Activated naive CD8-positive, alpha-beta T cell treated with anti-CD3 and anti-CD28 coated beads, Interleukin-2, amount 10 ng/mL, durations not matched to agents 7 days and 5 days (primary cell): ENCODE measurements at regions not wholly inside any gene's neighbourhood (a gene's known extent, or its start where the extent isn't known, plus 50 kb on each side); places are given as distances from the start of the nearest gene placed in this dataset.
"Not testable (repeated sequence)": the region's sequence is repeated elsewhere in the genome, so short reads cannot be mapped to it uniquely, and the experiment has no call there.

Experiments
- ATAC-seq: fragments of 150-1000 bp; cut with Tn5 transposase; one replicate; pipeline ENCODE4 v1.10.0; 2021; ENCODE audit warnings: low read depth, moderate library complexity
- POLR2A ChIA-PET: fragments of 350-600 bp; sonication (Branson Sonifier 250); formaldehyde crosslinking; loops from one replicate; lab custom pipeline; 2021; ENCODE audit warnings: antibody characterized with exemption; lab: Charles Lee
- DNase-seq: peaks from one replicate; pipeline ENCODE4 v3.0.0; 2021
- H3K27ac Mint-ChIP-seq: one replicate; pipeline ENCODE4 v1.8.0; 2022; ENCODE audit warnings: mild to moderate bottlenecking, mixed read lengths
- H3K27me3 Mint-ChIP-seq: one replicate; pipeline ENCODE4 v1.8.0; 2022; ENCODE audit warnings: mild to moderate bottlenecking, moderate library complexity, mixed read lengths
- H3K36me3 Mint-ChIP-seq: one replicate; pipeline ENCODE4 v1.8.0; 2021; ENCODE audit warnings: mild to moderate bottlenecking, mixed read lengths
- H3K4me1 Mint-ChIP-seq: one replicate; pipeline ENCODE4 v1.8.0; 2021; ENCODE audit warnings: mixed read lengths
- H3K4me3 Mint-ChIP-seq: one replicate; pipeline ENCODE4 v1.8.0; 2022; ENCODE audit warnings: mild to moderate bottlenecking, moderate library complexity, mixed read lengths
- H3K9me3 Mint-ChIP-seq: one replicate; pipeline ENCODE4 v1.8.0; 2021; ENCODE audit warnings: mixed read lengths

DNA sequence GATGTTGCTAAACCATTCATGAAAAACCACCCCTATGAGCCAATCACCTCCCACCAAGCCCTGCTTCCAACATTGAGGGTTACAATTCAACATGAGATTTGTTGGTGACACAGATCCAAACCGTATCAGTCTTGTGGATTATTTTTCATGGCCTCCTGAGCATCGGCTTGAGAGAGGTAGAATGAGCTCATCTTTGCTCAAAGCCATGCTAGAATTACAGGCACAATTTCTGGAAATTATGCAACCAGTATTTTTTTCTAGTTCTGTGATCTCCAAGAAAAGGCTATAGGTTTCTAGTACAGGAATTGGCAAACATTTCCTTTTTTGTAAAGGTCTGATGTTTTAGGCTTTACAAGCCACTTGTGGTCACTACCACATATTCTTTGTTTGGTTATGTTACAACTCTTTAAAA lies 219.4 kb downstream of the DUSP10 start:
- no peak for DNase-seq
- no peak overlapping the region for H3K4me3 Mint-ChIP-seq

DNA sequence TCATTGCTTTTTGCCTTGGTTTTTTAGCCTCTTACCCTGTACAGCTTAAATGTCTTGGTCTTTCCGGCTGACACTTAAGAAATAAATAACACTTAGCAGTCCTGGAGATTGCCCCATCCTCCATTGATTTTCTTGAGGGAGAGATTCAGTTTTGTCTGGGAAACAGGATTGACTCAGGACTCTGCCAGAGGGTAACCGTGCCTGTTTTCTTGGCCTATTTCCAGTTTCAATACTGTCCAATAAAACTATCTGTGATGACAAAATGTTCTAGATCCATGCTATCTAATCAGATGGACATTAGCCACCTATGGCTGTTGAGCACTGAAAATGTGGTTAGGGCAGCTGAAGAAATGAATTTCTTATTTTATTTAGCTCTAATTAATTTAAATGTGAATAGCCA lies 216.1 kb downstream of the DUSP10 start:
- Mint-ChIP-seq H3K4me1 (peaks cover 7% of the 10 kb centered on the region), H3K27ac (no peak overlapping the region), H3K9me3 (no peaks in the 10 kb centered on the region), H3K4me3 (no peak overlapping the region), H3K27me3 (peaks cover 6% of the 10 kb centered on the region), H3K36me3 (no peaks in the 10 kb centered on the region)
- ATAC-seq (no peak), DNase-seq (no peak)
- POLR2A ChIA-PET = no interaction called here

More for the DNA sequence above, 219.4 kb downstream of the DUSP10 start:
- no peak for ATAC-seq
- POLR2A ChIA-PET = no interaction called here
- H3K27me3 Mint-ChIP-seq = peaks cover 3% of the 10 kb centered on the region
- H3K27ac Mint-ChIP-seq = no peak overlapping the region
- H3K36me3 Mint-ChIP-seq = no peaks in the 10 kb centered on the region
- H3K9me3 Mint-ChIP-seq = peaks cover 1% of the 10 kb centered on the region
- H3K4me1 Mint-ChIP-seq = peaks cover 7% of the 10 kb centered on the region

DNA sequence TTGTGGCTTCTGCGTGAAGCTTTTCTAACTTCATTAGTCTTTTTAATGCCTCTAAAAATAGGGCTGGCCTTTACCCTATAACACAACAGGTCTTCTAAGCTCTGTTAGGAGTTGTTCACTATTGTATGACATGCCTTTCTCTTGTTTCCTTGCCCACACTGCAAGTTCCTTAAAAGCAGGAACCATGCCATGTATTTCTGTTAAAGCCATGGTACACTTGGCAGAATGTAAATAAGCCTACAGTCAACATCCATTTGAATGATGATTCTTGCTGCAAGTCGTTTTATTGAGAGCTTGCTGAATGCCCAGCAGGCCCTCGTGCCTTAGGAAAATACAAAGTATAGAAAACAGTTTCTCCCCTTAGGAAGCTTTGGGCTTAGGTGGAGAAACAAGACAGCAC lies 214.6 kb downstream of the DUSP10 start:
- H3K9me3 Mint-ChIP-seq = no peaks in the 10 kb centered on the region
- no peaks in the 10 kb centered on the region for H3K36me3 Mint-ChIP-seq
- POLR2A ChIA-PET = no interaction called here
- no peak overlapping the region for H3K27ac Mint-ChIP-seq
- DNase-seq (no peak), ATAC-seq (no peak)
- no peaks in the 10 kb centered on the region for H3K4me1 Mint-ChIP-seq
- H3K4me3 Mint-ChIP-seq = no peak overlapping the region
- peaks cover 16% of the 10 kb centered on the region for H3K27me3 Mint-ChIP-seq

DNA sequence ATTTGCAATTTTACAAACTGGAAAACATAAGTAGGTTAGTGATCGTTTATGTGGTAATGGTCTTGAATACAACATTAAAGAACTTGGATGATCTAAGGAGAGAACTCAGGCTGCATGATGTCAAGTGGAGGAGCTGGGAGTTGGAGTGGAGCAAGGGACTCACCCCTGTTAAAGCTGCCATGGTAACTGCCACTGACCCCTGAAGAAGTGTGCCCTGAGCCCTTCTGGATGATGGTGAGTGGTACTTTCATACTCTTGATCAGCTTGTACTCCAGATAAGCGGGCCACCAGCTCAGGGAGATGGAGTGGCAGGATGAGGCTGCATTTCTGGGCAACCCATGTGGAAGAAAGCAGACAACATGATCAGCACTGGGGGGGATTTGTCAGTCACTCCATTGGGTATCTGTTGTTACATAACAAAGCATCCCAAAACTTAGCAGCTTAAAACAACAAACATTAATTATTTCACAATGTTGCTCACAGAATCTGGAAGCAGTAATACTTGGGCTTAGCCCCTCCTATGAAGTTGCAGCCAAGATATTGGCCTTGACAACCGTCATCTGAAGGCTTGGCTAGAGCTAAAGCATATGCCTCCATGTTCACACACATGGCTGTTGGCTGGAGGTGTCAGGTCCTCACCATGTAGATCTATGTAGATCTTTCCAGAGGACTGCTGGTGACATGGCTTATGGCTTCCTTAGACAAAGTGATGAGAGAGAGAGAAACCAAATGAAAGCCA lies 213.8 kb downstream of the DUSP10 start:
- no peaks in the 10 kb centered on the region for H3K36me3 Mint-ChIP-seq
- peaks cover 16% of the 10 kb centered on the region for H3K27me3 Mint-ChIP-seq
- POLR2A ChIA-PET = no interaction called here
- H3K4me1 Mint-ChIP-seq = no peaks in the 10 kb centered on the region
- no peak for ATAC-seq
- H3K9me3 Mint-ChIP-seq = no peaks in the 10 kb centered on the region
- no peak for DNase-seq
- H3K4me3 Mint-ChIP-seq = no peak overlapping the region
- no peak overlapping the region for H3K27ac Mint-ChIP-seq

DNA sequence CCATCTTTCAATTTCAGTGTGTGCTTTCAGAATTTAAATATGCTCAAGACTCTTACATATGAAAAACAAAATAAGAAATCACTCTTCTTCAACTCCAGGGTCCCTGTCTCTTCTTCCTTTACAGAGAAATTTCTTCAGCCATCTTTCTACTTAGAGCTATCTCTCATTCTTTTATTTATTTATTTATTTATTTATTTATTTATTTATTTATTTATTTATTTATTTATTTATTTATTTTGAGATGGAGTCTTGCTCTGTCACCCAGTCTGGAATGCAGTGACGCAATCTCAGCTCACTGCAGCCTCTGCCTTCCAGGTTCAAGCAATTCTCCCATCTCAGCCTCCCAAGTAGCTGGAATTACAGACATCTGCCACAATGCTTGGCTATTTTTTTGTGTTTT lies 211.7 kb downstream of the DUSP10 start:
- H3K9me3 Mint-ChIP-seq, H3K36me3 Mint-ChIP-seq, POLR2A ChIA-PET, ATAC-seq, H3K4me3 Mint-ChIP-seq, DNase-seq, H3K4me1 Mint-ChIP-seq, H3K27ac Mint-ChIP-seq: not testable (repeated sequence)
- H3K27me3 Mint-ChIP-seq = peaks cover 18% of the 10 kb centered on the region

DNA sequence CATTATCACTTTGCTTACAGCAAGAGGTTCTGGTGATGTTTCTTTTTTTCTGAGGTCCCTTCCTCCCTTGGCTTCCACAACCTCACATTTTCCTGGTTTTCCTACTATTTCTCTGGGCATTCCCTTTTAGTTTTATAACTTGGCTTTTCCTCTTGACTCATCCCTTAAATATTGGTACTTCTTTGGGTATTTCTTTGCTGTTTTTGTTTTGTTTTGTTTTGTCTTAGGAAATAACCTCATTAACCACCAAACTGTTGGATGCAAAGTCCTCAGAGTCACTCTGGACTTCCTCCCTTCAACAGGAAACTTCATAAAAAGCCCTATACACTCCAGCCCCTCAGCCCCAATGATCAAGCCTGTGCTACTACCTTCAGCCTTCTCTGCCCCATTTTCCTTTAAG lies 211.1 kb downstream of the DUSP10 start:
- H3K4me3 Mint-ChIP-seq = no peak overlapping the region
- H3K9me3 Mint-ChIP-seq = no peaks in the 10 kb centered on the region
- no peak for ATAC-seq
- peaks cover 22% of the 10 kb centered on the region for H3K27me3 Mint-ChIP-seq
- POLR2A ChIA-PET = no interaction called here
- no peak overlapping the region for H3K27ac Mint-ChIP-seq
- no peaks in the 10 kb centered on the region for H3K4me1 Mint-ChIP-seq
- H3K36me3 Mint-ChIP-seq = no peaks in the 10 kb centered on the region
- no peak for DNase-seq

DNA sequence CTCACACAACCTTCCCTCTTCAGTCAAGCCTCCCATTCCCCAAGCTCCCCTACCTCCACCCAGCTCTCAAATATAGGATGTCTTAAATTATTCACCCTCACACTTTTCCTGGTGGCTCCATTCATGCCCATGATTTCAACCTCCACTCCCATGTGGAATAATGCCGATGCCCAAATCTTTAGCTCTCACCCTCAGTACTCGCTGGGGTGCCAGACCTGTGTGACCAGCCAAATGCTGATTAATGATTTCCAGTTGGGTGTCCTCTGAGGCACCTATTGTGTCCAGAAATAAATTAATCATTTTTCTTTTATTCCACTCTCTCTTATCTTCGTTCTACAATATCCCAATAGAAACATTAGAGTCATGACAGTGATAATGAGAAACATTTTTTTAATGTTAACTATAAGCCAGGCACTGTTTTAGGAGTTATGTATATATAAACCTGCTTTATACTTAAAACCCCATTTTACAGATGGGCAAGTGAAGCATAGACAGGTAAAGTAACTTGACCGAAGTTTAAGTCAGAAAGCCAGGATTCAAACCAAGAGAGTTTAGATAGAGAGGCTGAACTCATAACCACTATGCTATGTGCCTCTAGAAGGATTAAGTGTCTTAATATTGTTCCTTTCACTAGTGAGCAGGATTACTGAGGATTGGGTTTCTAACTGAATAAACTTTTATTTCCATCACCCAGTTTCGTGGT lies 209.7 kb downstream of the DUSP10 start:
- no peaks in the 10 kb centered on the region for H3K9me3 Mint-ChIP-seq
- POLR2A ChIA-PET = no interaction called here
- H3K36me3 Mint-ChIP-seq = no peaks in the 10 kb centered on the region
- H3K4me1 Mint-ChIP-seq = no peaks in the 10 kb centered on the region
- no peak for ATAC-seq
- no peak overlapping the region for H3K27ac Mint-ChIP-seq
- peaks cover 31% of the 10 kb centered on the region for H3K27me3 Mint-ChIP-seq
- H3K4me3 Mint-ChIP-seq = no peak overlapping the region
- DNase-seq = no peak

DNA sequence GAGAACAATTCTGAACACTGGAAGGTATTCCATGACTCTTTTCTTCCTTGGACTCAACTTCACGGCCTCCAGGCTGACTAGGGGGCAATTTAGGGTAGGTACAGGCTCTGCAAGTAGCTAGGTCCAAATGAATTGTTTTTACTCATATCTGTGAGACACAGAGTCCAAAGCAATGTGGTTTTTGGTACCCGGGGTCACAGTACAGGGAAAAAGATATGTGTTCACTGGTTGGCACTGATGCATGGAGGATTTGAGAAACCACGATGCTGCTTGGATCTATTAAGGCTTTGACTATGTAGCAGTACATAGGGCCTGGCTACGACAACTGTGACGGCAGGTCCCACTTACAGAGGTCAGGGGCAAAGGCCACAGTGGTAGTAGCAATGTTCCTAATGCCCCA lies 200.6 kb downstream of the DUSP10 start:
- Mint-ChIP-seq H3K9me3 (no peaks in the 10 kb centered on the region), H3K36me3 (no peaks in the 10 kb centered on the region), H3K4me3 (no peak overlapping the region), H3K27ac (no peak overlapping the region), H3K4me1 (no peaks in the 10 kb centered on the region), H3K27me3 (peaks cover 51% of the 10 kb centered on the region)
- POLR2A ChIA-PET = interaction anchor here (0.7 kb wide), 1 partner anchor 226 kb away, joined by 3 read pairs; no protein-coding TSS in a partner anchor
- ATAC-seq (no peak), DNase-seq (no peak)

DNA sequence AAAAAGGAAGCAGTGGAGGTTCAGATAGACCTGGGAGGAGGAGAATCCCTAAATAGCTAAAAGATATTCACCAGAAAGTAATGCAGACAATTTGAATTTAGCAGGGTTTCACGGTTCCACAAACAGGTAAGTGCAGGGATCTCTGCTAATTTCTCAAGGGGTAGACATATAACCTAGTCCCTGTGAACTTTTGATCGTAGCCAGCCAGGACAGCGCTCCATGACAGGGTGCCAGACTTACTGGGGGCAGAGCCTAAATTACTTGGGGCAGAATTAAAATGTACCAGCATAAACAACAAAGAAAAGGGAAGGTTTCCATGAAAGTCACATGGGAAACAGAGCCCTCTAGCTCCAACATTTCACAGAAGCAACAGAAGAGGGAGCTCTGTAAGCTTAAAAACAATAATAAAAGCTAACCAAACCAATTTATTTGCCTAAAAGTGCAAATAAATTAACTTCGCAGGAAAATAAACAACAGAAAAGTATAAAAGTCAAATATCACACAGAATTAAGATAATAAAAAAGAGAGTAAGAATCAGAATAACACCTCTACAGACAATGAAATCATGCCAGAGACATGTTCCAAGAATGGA lies 198.3 kb downstream of the DUSP10 start:
- Mint-ChIP-seq H3K36me3 (no peaks in the 10 kb centered on the region), H3K9me3 (no peaks in the 10 kb centered on the region), H3K27ac (no peak overlapping the region), H3K27me3 (peaks cover 30% of the 10 kb centered on the region), H3K4me3 (no peak overlapping the region), H3K4me1 (no peaks in the 10 kb centered on the region)
- POLR2A ChIA-PET = interaction anchor here (1.5 kb wide), 1 partner anchor 198 kb away, joined by 5 read pairs; the partner anchor contains the start of gene DUSP10
- ATAC-seq = no peak
- DNase-seq = no peak

DNA sequence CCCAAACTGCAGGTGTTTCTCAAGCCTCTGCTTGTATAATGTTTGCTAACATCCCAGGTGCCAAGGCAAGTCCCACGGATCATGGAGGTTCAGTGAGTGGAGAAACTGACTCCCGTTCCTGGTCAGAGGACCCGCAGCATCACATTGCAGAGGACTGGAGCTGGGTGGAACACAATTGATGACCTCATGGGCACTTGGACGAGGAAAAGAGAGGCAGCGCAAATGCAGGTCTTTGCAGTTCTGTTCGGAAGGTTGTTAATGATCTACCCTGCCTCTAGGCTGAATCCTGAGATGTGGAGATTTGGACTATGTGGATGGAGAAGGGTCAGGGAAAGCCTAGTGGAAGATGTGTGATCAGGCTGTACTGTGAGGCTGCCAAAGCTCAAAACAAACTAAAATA lies 192.9 kb downstream of the DUSP10 start:
- DNase-seq = no peak
- Mint-ChIP-seq H3K36me3 (no peaks in the 10 kb centered on the region), H3K4me3 (no peak overlapping the region), H3K9me3 (no peaks in the 10 kb centered on the region), H3K27me3 (peaks cover 5% of the 10 kb centered on the region), H3K4me1 (no peaks in the 10 kb centered on the region), H3K27ac (no peak overlapping the region)
- POLR2A ChIA-PET = no interaction called here
- no peak for ATAC-seq

DNA sequence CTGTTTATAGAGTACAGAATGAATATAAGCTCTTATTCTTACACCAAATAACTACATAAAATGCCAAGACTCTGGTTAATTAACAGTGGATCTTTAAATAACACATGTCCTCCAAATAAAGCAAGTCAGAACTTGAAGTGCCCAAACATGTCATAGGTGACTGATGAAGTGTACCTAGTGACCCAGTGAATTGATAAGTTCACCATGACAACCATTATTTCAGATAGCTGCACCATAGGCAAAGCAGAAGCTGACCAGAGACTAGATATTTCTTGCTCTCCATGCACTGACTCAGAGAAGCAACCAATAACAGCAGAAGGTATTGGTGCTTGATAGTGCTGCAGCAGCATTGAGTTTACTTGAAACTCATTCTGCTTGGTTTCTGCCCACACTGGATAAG lies 192.1 kb downstream of the DUSP10 start:
- no peak for DNase-seq
- POLR2A ChIA-PET = no interaction called here
- no peaks in the 10 kb centered on the region for H3K4me1 Mint-ChIP-seq
- no peaks in the 10 kb centered on the region for H3K36me3 Mint-ChIP-seq
- no peak overlapping the region for H3K4me3 Mint-ChIP-seq
- H3K9me3 Mint-ChIP-seq = no peaks in the 10 kb centered on the region
- peaks cover 8% of the 10 kb centered on the region for H3K27me3 Mint-ChIP-seq
- ATAC-seq = no peak
- no peak overlapping the region for H3K27ac Mint-ChIP-seq

DNA sequence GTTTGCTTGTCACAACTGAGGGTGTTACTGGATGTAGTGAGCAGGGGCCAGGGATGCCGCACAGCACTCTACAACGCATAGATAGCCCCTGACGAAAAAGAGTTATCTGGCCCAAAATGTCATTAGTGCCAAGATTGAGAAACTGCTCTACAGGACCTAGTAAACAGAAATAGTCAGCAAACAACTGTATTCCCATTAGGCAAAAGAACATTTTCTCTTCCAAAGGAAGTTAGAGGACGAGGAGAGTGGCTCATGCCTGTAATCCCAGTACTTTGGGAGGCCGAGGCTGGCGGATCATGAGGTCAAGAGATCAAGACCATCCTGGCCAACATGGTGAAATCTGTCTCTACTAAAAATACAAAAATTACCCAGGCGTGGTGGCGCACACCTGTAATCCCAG lies 189.1 kb downstream of the DUSP10 start:
- H3K4me3 Mint-ChIP-seq, ATAC-seq, H3K27me3 Mint-ChIP-seq, H3K4me1 Mint-ChIP-seq, H3K27ac Mint-ChIP-seq, H3K36me3 Mint-ChIP-seq, DNase-seq, H3K9me3 Mint-ChIP-seq, POLR2A ChIA-PET: not testable (repeated sequence)

DNA sequence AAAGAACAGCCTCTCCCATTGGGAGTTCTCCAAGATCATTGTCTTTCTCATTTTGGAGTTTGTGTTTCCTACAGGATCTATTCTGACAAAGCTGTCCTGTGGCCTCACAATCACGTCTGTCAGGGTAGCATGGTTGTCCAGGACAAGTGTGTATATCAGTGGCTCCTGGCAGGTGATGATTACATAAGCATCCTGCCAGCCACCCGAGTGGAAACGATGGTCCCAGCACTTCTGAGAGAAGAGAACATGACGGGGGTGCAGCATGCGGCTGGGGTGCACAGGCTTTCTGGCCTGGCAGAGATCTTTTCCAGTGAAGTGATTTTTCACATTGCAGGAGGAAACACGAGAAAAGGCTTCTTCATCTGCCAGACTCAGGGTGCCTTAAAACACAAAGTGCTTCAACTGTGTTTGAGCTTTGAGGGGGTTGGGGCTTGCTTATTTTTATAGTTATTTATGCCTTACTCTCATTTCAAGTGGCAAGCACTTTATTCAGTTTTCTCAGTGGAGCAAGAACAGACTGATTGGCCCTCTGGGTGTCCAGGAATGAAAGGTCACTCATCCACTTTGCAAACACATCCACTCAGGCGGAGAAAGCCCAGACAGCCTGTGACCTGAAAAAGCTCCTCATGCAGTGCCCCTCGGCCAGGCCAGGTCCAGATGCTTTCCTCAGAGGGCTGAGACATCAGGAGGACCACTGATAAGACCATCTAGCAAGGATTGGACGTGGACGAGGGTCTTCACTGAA lies 186.0 kb downstream of the DUSP10 start:
- POLR2A ChIA-PET = no interaction called here
- no peak for ATAC-seq
- peaks cover 9% of the 10 kb centered on the region for H3K27me3 Mint-ChIP-seq
- no peak overlapping the region for H3K4me3 Mint-ChIP-seq
- no peaks in the 10 kb centered on the region for H3K36me3 Mint-ChIP-seq
- no peaks in the 10 kb centered on the region for H3K4me1 Mint-ChIP-seq
- no peak overlapping the region for H3K27ac Mint-ChIP-seq
- DNase-seq = no peak
- no peaks in the 10 kb centered on the region for H3K9me3 Mint-ChIP-seq
